Endothelial cell of umbilical vein (primary cell): ENCODE measurements at regions not wholly inside any gene's neighbourhood (a gene's known extent, or its start where the extent isn't known, plus 50 kb on each side); places are given as distances from the start of the nearest gene placed in this dataset.

Experiments
- BruUV-seq: library from RNA; stranded (reverse); fragments of 400-500 nt; replicated peaks from 2 replicates; lab custom pipeline; 2021; lab: Mats Ljungman, UMichigan
- CTCF ChIA-PET: fragments of 300-600, 350-600 bp; sonication (Branson Sonifier 250); formaldehyde crosslinking; loops from one replicate; lab custom pipeline; 2021; ENCODE audit warnings: antibody characterized with exemption, inconsistent platforms; lab: Charles Lee
- POLR2A ChIA-PET: fragments of 300-600, 350-600 bp; sonication (Branson Sonifier 250); formaldehyde crosslinking; loops from one replicate; lab custom pipeline; 2021; ENCODE audit warnings: antibody characterized with exemption, inconsistent platforms; lab: Charles Lee
- DNase-seq: peaks from one replicate; pipeline ENCODE4 v3.0.0-alpha.2; 2011; ENCODE audit warnings: low read depth, low spot score
- FAIRE-seq: peaks from 2 replicates; lab custom pipeline; 2011; peaks lifted over from hg19 to GRCh38; lab: Jason Lieb, UNC
- H2AFZ ChIP-seq: 2 replicates; pipeline ENCODE4 v1.6.0; 2012; ENCODE audit warnings: low read depth, low read length, control low read depth, inconsistent platforms
- H3K27ac ChIP-seq: 2 replicates; pipeline ENCODE4 v1.5.1; 2011; ENCODE audit warnings: low read depth, mild to moderate bottlenecking, control low read depth, low read length, moderate library complexity; ENCODE audit not compliant: insufficient read depth
- H3K27me3 ChIP-seq, 2 experiments: 2 replicates each; pipeline versions ENCODE4 v1.6.0 to v1.6.1; 2011; ENCODE audit warnings: low read length in 2 of 2, mixed read lengths in 1 of 2; ENCODE audit not compliant: control insufficient read depth in 2 of 2, insufficient read depth in 2 of 2
- H3K36me3 ChIP-seq, 2 experiments: 2 replicates in 1 of 2; 3 replicates in 1 of 2; pipeline ENCODE4 v1.5.1; 2011; ENCODE audit warnings: low read length in 2 of 2, mild to moderate bottlenecking in 1 of 2, moderate library complexity in 1 of 2; ENCODE audit not compliant: control insufficient read depth in 2 of 2, insufficient read depth in 2 of 2; ENCODE audit errors: extremely low read depth in 1 of 2
- H3K4me1 ChIP-seq: 3 replicates; pipeline ENCODE4 v1.5.1; 2011; ENCODE audit warnings: mild to moderate bottlenecking, low read length; ENCODE audit not compliant: control insufficient read depth, insufficient read depth; ENCODE audit errors: extremely low read depth
- H3K4me2 ChIP-seq: 2 replicates; pipeline ENCODE4 v1.6.1; 2011; ENCODE audit warnings: low read length, control low read depth, mixed read lengths; ENCODE audit not compliant: insufficient read depth
- H3K4me3 ChIP-seq, 3 experiments: fragments of 200-600 bp in 1 of 3; sonication (generic), shearing (Covaris generic) in 1 of 3; replicated peaks in 1 of 3; 2 replicates each; pipeline ENCODE4 v1.5.1; 2011 to 2016; ENCODE audit warnings: control low read depth in 3 of 3, low read length in 3 of 3, mild to moderate bottlenecking in 2 of 3, inconsistent platforms in 1 of 3, low read depth in 1 of 3, moderate library complexity in 1 of 3; ENCODE audit not compliant: insufficient read depth in 1 of 3
- H3K79me2 ChIP-seq: 2 replicates; pipeline ENCODE4 v1.6.0; 2012; ENCODE audit warnings: low read length, inconsistent platforms; ENCODE audit not compliant: control insufficient read depth, insufficient read depth
- H3K9ac ChIP-seq: replicated peaks from 2 replicates; pipeline ENCODE3; 2011; ENCODE audit warnings: low read length, control low read depth; ENCODE audit not compliant: insufficient read depth; ENCODE audit errors: extremely low read depth
- H3K9me1 ChIP-seq: replicated peaks from 3 replicates; pipeline ENCODE4 v1.6.0; 2011; ENCODE audit warnings: mild to moderate bottlenecking, low read length; ENCODE audit not compliant: control insufficient read depth, insufficient read depth; ENCODE audit errors: extremely low read depth
- H3K9me3 ChIP-seq: replicated peaks from 2 replicates; pipeline ENCODE4 v1.5.1; 2012; ENCODE audit warnings: low read length, inconsistent platforms; ENCODE audit not compliant: control insufficient read depth, insufficient read depth
- H4K20me1 ChIP-seq: replicated peaks from 2 replicates; pipeline ENCODE3; 2011; ENCODE audit warnings: mild to moderate bottlenecking, low read length; ENCODE audit not compliant: control insufficient read depth, insufficient read depth; ENCODE audit errors: extremely low read depth
- EZH2 ChIP-seq: IDR thresholded peaks from 2 replicates; pipeline ENCODE4 v1.6.1; 2012; ENCODE audit warnings: borderline replicate concordance, low read depth, mild to moderate bottlenecking, moderate library complexity, low read length, inconsistent platforms; ENCODE audit not compliant: severe bottlenecking
- FOS ChIP-seq: IDR thresholded peaks from 2 replicates; pipeline ENCODE4 v1.6.1; 2011; ENCODE audit warnings: mild to moderate bottlenecking, low read length, moderate library complexity, borderline replicate concordance; ENCODE audit not compliant: insufficient read depth
- GATA2 ChIP-seq: IDR thresholded peaks from 2 replicates; pipeline ENCODE4 v1.7.0; 2011; ENCODE audit warnings: low read depth, mild to moderate bottlenecking, moderate library complexity, mixed read lengths, low read length; ENCODE audit not compliant: insufficient read length, insufficient read depth
- JUN ChIP-seq: IDR thresholded peaks from 2 replicates; pipeline ENCODE4 v1.6.1; 2011; ENCODE audit warnings: borderline replicate concordance, low read depth; ENCODE audit not compliant: insufficient read length, insufficient read depth
- MYC ChIP-seq: IDR thresholded peaks from one replicate; pipeline ENCODE4 v1.6.1; 2011; ENCODE audit warnings: mild to moderate bottlenecking, low read depth, low read length
- POLR2A ChIP-seq: IDR thresholded peaks from 2 replicates; pipeline ENCODE4 v1.6.1; 2012; ENCODE audit warnings: low read depth, mild to moderate bottlenecking, control low read depth, low read length
- POLR2AphosphoS5 ChIP-seq: IDR thresholded peaks from 2 replicates; pipeline ENCODE4 v1.6.1; 2012; ENCODE audit warnings: low read depth, mild to moderate bottlenecking, control low read depth, low read length, moderate library complexity; ENCODE audit not compliant: insufficient read depth
- dilution Hi-C: fragments of 300-500 bp; cut with MboI; formaldehyde crosslinking; loops from one replicate; pipeline ENCODE4 v1.15.0; 2019; ENCODE audit warnings: low sequenced_read_pairs; ENCODE audit not compliant: extremely low pct_ligation_motif_present
- intact Hi-C: fragments of 100-400 bp; cut with micrococcal nuclease; formaldehyde crosslinking; loops from one replicate; pipeline ENCODE4 v1.10.0; 2022
- TF ChIP-seq, protein P1 (sequence below): IDR thresholded peaks from 2 replicates; pipeline ENCODE4 v1.6.1; 2011; ENCODE audit not compliant: insufficient read depth, insufficient read length
- TF ChIP-seq, protein P2 (sequence below), 2 donors: IDR thresholded peaks; 1 replicate in 1 of 2; 2 replicates in 1 of 2; pipeline ENCODE4 v1.5.1; 2011; ENCODE audit warnings: low read length in 2 of 2, mild to moderate bottlenecking in 2 of 2, moderate library complexity in 2 of 2, control low read depth in 1 of 2, inconsistent platforms in 1 of 2, low read depth in 1 of 2; ENCODE audit not compliant: insufficient read depth in 1 of 2; ENCODE audit errors: extremely low read depth in 1 of 2

DNA sequence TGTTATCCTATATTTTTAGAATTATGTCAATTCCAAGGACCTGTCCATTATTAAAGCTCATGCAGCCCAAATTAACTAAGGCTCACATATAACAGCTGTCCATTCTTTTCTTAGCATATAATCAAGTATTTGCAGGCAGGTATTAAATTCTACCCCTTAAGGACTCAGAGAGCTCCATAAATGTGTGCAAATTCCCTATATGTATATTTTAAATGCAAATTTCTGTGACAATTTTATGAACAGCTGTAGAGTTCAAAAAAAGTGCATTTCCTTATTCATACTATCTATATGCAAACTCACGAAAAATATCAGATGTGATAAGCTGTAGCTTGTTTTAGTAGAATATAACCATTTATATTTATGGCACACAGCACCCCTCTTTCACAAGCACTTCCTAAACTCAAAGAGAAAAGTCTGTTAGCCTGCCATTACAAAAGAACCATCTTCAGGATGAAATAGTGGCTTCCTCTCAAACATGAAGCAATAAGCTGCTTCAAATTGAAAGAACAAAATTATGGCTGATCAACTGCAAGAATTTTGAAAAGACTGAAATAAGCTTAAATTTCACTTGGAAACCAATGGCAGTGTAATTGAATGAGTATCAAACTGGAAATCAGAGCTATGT is 155.0 kb upstream of the REG3G start:
- H3K4me3 ChIP-seq, result no peak overlapping the region
- no peaks in the 10 kb centered on the region for H3K9me1 ChIP-seq
- no peaks in the 10 kb centered on the region for H3K36me3 ChIP-seq
- no peaks in the 10 kb centered on the region for H4K20me1 ChIP-seq
- no peaks in the 10 kb centered on the region for H3K4me1 ChIP-seq
- H2AFZ ChIP-seq, result no peak overlapping the region
- no peaks in the 10 kb centered on the region for H3K79me2 ChIP-seq
- dilution Hi-C loops, result no loop called here
- BruUV-seq, result no TSS peak
- FAIRE-seq (no peak), DNase-seq (no peak)
- CTCF ChIA-PET, result interaction anchor here (0.8 to 2.2 kb wide), 5 partner anchors 9 to 35 kb away, joined by 3 to 13 read pairs (median 4); no protein-coding TSS in a partner anchor
- POLR2A ChIA-PET, result interaction anchor here (0.5 kb wide), 1 partner anchor 34 kb away, joined by 5 read pairs; no protein-coding TSS in a partner anchor
- intact Hi-C loops, result no loop called here
- H3K9ac ChIP-seq, result no peak overlapping the region
- no peak overlapping the region for H3K27ac ChIP-seq
- no peaks in the 10 kb centered on the region for H3K9me3 ChIP-seq
- no peak overlapping the region for H3K4me2 ChIP-seq
- no peaks in the 10 kb centered on the region for H3K27me3 ChIP-seq
- TF ChIP-seq, protein P1, sequence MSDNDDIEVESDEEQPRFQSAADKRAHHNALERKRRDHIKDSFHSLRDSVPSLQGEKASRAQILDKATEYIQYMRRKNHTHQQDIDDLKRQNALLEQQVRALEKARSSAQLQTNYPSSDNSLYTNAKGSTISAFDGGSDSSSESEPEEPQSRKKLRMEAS, result no peak
- TF ChIP-seq FOS, result no peak
- no peak for TF ChIP-seq EZH2
- TF ChIP-seq POLR2A, result no peak
- no peak for TF ChIP-seq JUN
- TF ChIP-seq GATA2, result no peak
- TF ChIP-seq, protein P2, sequence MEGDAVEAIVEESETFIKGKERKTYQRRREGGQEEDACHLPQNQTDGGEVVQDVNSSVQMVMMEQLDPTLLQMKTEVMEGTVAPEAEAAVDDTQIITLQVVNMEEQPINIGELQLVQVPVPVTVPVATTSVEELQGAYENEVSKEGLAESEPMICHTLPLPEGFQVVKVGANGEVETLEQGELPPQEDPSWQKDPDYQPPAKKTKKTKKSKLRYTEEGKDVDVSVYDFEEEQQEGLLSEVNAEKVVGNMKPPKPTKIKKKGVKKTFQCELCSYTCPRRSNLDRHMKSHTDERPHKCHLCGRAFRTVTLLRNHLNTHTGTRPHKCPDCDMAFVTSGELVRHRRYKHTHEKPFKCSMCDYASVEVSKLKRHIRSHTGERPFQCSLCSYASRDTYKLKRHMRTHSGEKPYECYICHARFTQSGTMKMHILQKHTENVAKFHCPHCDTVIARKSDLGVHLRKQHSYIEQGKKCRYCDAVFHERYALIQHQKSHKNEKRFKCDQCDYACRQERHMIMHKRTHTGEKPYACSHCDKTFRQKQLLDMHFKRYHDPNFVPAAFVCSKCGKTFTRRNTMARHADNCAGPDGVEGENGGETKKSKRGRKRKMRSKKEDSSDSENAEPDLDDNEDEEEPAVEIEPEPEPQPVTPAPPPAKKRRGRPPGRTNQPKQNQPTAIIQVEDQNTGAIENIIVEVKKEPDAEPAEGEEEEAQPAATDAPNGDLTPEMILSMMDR (IDR thresholded peaks at IDR 0.05; ENCODE audit: extremely low read depth in 1 of 2, insufficient read depth in 1 of 2, low read depth in 1 of 2, low read length in 2 of 2), result no peak
- TF ChIP-seq POLR2AphosphoS5, result no peak
- no peak for TF ChIP-seq MYC
